Panc1 (cell line): ENCODE measurements at regions not wholly inside any gene's neighbourhood (a gene's known extent, or its start where the extent isn't known, plus 50 kb on each side); places are given as distances from the start of the nearest gene placed in this dataset.

ENCODE experiments used
- CTCF ChIP-seq: fragments of 450-650 bp; IDR thresholded peaks from 2 replicates; pipeline ENCODE4 v1.5.1; 2017; ENCODE audit warnings: mild to moderate bottlenecking
- POLR2AphosphoS5 ChIP-seq: IDR thresholded peaks from 2 replicates; pipeline ENCODE4 v1.6.1; 2012; ENCODE audit warnings: mild to moderate bottlenecking, low read depth, low read length, moderate library complexity
- TCF7L2 ChIP-seq: IDR thresholded peaks from 2 replicates; pipeline ENCODE4 v1.6.1; 2011; ENCODE audit warnings: mild to moderate bottlenecking, low read depth, low read length, inconsistent platforms

GRCh38 chr18:2059336-2059735 is 512.0 kb downstream of the METTL4 start:
- TF ChIP-seq POLR2AphosphoS5: no peak
- no peak for TF ChIP-seq CTCF
- TF ChIP-seq TCF7L2: no peak
